ENCODE measurements at regions not wholly inside any gene's neighbourhood (a gene's known extent, or its start where the extent isn't known, plus 50 kb on each side); places are given as distances from the start of the nearest gene placed in this dataset.

GRCh38 chr11:30089921-30090320, 73.1 kb upstream of the KCNA4 start:
- DNase-seq = no peak

GRCh38 chr11:30091246-30091645, 74.4 kb upstream of the KCNA4 start:
- DNase-seq = no peak

- no peak for DNase-seq
Observed at GRCh38 chr11:30091737-30092136, 74.9 kb upstream of the KCNA4 start.

- DNase-seq = no peak
Observed at GRCh38 chr11:30092518-30092917, 75.7 kb upstream of the KCNA4 start.

GRCh38 chr11:30100495-30100894, 83.7 kb upstream of the KCNA4 start:
- DNase-seq = no peak

GRCh38 chr11:30106222-30107181, 89.7 kb upstream of the KCNA4 start:
- DNase-seq = no peak

- DNase-seq = peak; percentile 69
Observed at GRCh38 chr11:30107899-30108298, 91.1 kb upstream of the KCNA4 start.

- no peak for DNase-seq
Observed at GRCh38 chr11:30109774-30110173, 92.9 kb upstream of the KCNA4 start.

GRCh38 chr11:30110691-30111090, 93.9 kb upstream of the KCNA4 start:
- DNase-seq = no peak

GRCh38 chr11:30111786-30112185, 95.0 kb upstream of the KCNA4 start:
- DNase-seq = no peak

GRCh38 chr11:30113326-30113898, 96.6 kb upstream of the KCNA4 start:
- no peak for DNase-seq

- no peak for DNase-seq
Observed at GRCh38 chr11:30116512-30116911, 99.7 kb upstream of the KCNA4 start.

- no peak for DNase-seq
Observed at GRCh38 chr11:30120045-30120589, 103.3 kb upstream of the KCNA4 start.

- no peak for DNase-seq
Observed at GRCh38 chr11:30125456-30125855, 105.4 kb upstream of the FSHB start.

GRCh38 chr11:30128269-30128932, 102.4 kb upstream of the FSHB start:
- peak; percentile 17 for DNase-seq

GRCh38 chr11:30131535-30131934, 99.3 kb upstream of the FSHB start:
- DNase-seq = no peak

GRCh38 chr11:30133281-30133680, 97.5 kb upstream of the FSHB start:
- DNase-seq = no peak

- DNase-seq = no peak
Observed at GRCh38 chr11:30143098-30143705, 87.6 kb upstream of the FSHB start.

GRCh38 chr11:30147293-30147692, 83.5 kb upstream of the FSHB start:
- DNase-seq = no peak

GRCh38 chr11:30149998-30150397, 80.8 kb upstream of the FSHB start:
- DNase-seq = no peak

- DNase-seq = no peak
Observed at GRCh38 chr11:30150425-30150824, 80.4 kb upstream of the FSHB start.

GRCh38 chr11:30153008-30153407, 77.8 kb upstream of the FSHB start:
- DNase-seq = no peak

- no peak for DNase-seq
Observed at GRCh38 chr11:30155428-30155827, 75.4 kb upstream of the FSHB start.

All from amniotic stem cell (primary cell).